ENCODE measurements at regions not wholly inside any gene's neighbourhood (a gene's known extent, or its start where the extent isn't known, plus 50 kb on each side); places are given as distances from the start of the nearest gene placed in this dataset.

- TF ChIP-seq ZNF274 (IDR thresholded peaks at IDR 0.05; ENCODE audit: low read depth, low read length), result no peak
- no peak for TF ChIP-seq SRF (IDR thresholded peaks at IDR 0.05; ENCODE audit: low read depth)
Observed at GRCh38 chr4:180769791-180770190, 1473.4 kb upstream of the TENM3 start.

Data from HCT116 (cell line).